ENCODE measurements at regions not wholly inside any gene's neighbourhood (a gene's known extent, or its start where the extent isn't known, plus 50 kb on each side); places are given as distances from the start of the nearest gene placed in this dataset.
"Not testable (repeated sequence)": the region's sequence is repeated elsewhere in the genome, so short reads cannot be mapped to it uniquely, and the experiment has no call there.

- Histone ChIP-seq H3K9me2 (ENCODE audit: insufficient read depth, low read length) (no peaks in the 10 kb centered on the region), H3F3A (ENCODE audit: insufficient read depth, low read length, poor library complexity, severe bottlenecking) (no peaks in the 10 kb centered on the region), H3K4me2 (ENCODE audit: low read length) (no peak overlapping the region), H3K27me3 (ENCODE audit: insufficient read depth, low read depth, low read length) (no peaks in the 10 kb centered on the region), H3K9ac (ENCODE audit: low read length) (no peak overlapping the region), H3K27ac (ENCODE audit: low read length) (no peak overlapping the region), H3K4me3 (ENCODE audit: low read length) (no peak overlapping the region), H4K20me1 (ENCODE audit: insufficient read depth) (no peaks in the 10 kb centered on the region), H2AFZ (ENCODE audit: low read depth, low read length) (no peak overlapping the region), H3K36me3 (ENCODE audit: insufficient read depth, low read length) (no peaks in the 10 kb centered on the region), H3K79me2 (replicated peaks; ENCODE audit: insufficient read depth, low read length) (no peaks in the 10 kb centered on the region), H3K9me3 (ENCODE audit: low read length) (no peaks in the 10 kb centered on the region)
- no peak for TF ChIP-seq MXI1 (conservative IDR thresholded peaks at IDR 0.05; ENCODE audit: poor library complexity, severe bottlenecking)
- no peak for TF ChIP-seq EZH2 (IDR thresholded peaks at IDR 0.05; ENCODE audit: borderline replicate concordance, insufficient read depth, low read length, poor library complexity, severe bottlenecking)
- no peak for TF ChIP-seq EP300 (conservative IDR thresholded peaks at IDR 0.05; ENCODE audit: poor library complexity, severe bottlenecking)
- no peak for TF ChIP-seq RAD21 (conservative IDR thresholded peaks at IDR 0.05)
- TF ChIP-seq, protein P1, sequence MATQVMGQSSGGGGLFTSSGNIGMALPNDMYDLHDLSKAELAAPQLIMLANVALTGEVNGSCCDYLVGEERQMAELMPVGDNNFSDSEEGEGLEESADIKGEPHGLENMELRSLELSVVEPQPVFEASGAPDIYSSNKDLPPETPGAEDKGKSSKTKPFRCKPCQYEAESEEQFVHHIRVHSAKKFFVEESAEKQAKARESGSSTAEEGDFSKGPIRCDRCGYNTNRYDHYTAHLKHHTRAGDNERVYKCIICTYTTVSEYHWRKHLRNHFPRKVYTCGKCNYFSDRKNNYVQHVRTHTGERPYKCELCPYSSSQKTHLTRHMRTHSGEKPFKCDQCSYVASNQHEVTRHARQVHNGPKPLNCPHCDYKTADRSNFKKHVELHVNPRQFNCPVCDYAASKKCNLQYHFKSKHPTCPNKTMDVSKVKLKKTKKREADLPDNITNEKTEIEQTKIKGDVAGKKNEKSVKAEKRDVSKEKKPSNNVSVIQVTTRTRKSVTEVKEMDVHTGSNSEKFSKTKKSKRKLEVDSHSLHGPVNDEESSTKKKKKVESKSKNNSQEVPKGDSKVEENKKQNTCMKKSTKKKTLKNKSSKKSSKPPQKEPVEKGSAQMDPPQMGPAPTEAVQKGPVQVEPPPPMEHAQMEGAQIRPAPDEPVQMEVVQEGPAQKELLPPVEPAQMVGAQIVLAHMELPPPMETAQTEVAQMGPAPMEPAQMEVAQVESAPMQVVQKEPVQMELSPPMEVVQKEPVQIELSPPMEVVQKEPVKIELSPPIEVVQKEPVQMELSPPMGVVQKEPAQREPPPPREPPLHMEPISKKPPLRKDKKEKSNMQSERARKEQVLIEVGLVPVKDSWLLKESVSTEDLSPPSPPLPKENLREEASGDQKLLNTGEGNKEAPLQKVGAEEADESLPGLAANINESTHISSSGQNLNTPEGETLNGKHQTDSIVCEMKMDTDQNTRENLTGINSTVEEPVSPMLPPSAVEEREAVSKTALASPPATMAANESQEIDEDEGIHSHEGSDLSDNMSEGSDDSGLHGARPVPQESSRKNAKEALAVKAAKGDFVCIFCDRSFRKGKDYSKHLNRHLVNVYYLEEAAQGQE (IDR thresholded peaks at IDR 0.05; ENCODE audit: borderline replicate concordance), result no peak
- TF ChIP-seq SMC3 (conservative IDR thresholded peaks at IDR 0.05; ENCODE audit: poor library complexity), result no peak
- TF ChIP-seq CTCF (IDR thresholded peaks at IDR 0.05; ENCODE audit: poor library complexity, severe bottlenecking), result no peak
- TF ChIP-seq POLR2AphosphoS5 (IDR thresholded peaks at IDR 0.05), result no peak
- no peak for TF ChIP-seq TAF1 (IDR thresholded peaks at IDR 0.05; ENCODE audit: low read depth)
Measured at GRCh38 chr1:238384381-238384780, 493.7 kb upstream of the ZP4 start.

GRCh38 chr1:238380167-238380566 is 489.4 kb upstream of the ZP4 start:
- Histone ChIP-seq H3K9me3 (ENCODE audit: low read length) (no peaks in the 10 kb centered on the region), H3K9ac (ENCODE audit: low read length) (no peak overlapping the region), H3K79me2 (replicated peaks; ENCODE audit: insufficient read depth, low read length) (no peaks in the 10 kb centered on the region), H4K20me1 (ENCODE audit: insufficient read depth) (no peaks in the 10 kb centered on the region), H3K36me3 (ENCODE audit: insufficient read depth, low read length) (no peaks in the 10 kb centered on the region), H3K27ac (ENCODE audit: low read length) (no peak overlapping the region), H3K27me3 (ENCODE audit: insufficient read depth, low read depth, low read length) (no peaks in the 10 kb centered on the region), H2AFZ (ENCODE audit: low read depth, low read length) (no peak overlapping the region), H3K9me2 (ENCODE audit: insufficient read depth, low read length) (no peaks in the 10 kb centered on the region), H3K4me3 (ENCODE audit: low read length) (no peak overlapping the region), H3F3A (ENCODE audit: insufficient read depth, low read length, poor library complexity, severe bottlenecking) (no peaks in the 10 kb centered on the region), H3K4me2 (ENCODE audit: low read length) (no peak overlapping the region)
- TF ChIP-seq EZH2 (IDR thresholded peaks at IDR 0.05; ENCODE audit: borderline replicate concordance, insufficient read depth, low read length, poor library complexity, severe bottlenecking) (no peak), MXI1 (conservative IDR thresholded peaks at IDR 0.05; ENCODE audit: poor library complexity, severe bottlenecking) (no peak), EP300 (conservative IDR thresholded peaks at IDR 0.05; ENCODE audit: poor library complexity, severe bottlenecking) (no peak), CTCF (IDR thresholded peaks at IDR 0.05; ENCODE audit: poor library complexity, severe bottlenecking) (no peak), TAF1 (IDR thresholded peaks at IDR 0.05; ENCODE audit: low read depth) (no peak), RAD21 (conservative IDR thresholded peaks at IDR 0.05) (no peak), SMC3 (conservative IDR thresholded peaks at IDR 0.05; ENCODE audit: poor library complexity) (no peak), POLR2AphosphoS5 (IDR thresholded peaks at IDR 0.05) (no peak)
- TF ChIP-seq, protein P1 (IDR thresholded peaks at IDR 0.05; ENCODE audit: borderline replicate concordance), result no peak

GRCh38 chr1:238379446-238379845 is 488.7 kb upstream of the ZP4 start:
- not testable (repeated sequence) for H3K4me3 ChIP-seq (ENCODE audit: low read length); H2AFZ ChIP-seq (ENCODE audit: low read depth, low read length); H3K9me2 ChIP-seq (ENCODE audit: insufficient read depth, low read length); H3K79me2 ChIP-seq (replicated peaks; ENCODE audit: insufficient read depth, low read length); H3K27ac ChIP-seq (ENCODE audit: low read length); H3K9ac ChIP-seq (ENCODE audit: low read length); H3K36me3 ChIP-seq (ENCODE audit: insufficient read depth, low read length); H3K4me2 ChIP-seq (ENCODE audit: low read length); H3K9me3 ChIP-seq (ENCODE audit: low read length); H4K20me1 ChIP-seq (ENCODE audit: insufficient read depth); H3F3A ChIP-seq (ENCODE audit: insufficient read depth, low read length, poor library complexity, severe bottlenecking); H3K27me3 ChIP-seq (ENCODE audit: insufficient read depth, low read depth, low read length)

Data from neural cell (in vitro differentiated cells).